HG03558 (cell line): ENCODE measurements at regions not wholly inside any gene's neighbourhood (a gene's known extent, or its start where the extent isn't known, plus 50 kb on each side); places are given as distances from the start of the nearest gene placed in this dataset.
"Not testable (repeated sequence)": the region's sequence is repeated elsewhere in the genome, so short reads cannot be mapped to it uniquely, and the experiment has no call there.

Experiments used
- ATAC-seq: cut with Tn5 transposase; IDR thresholded peaks from one replicate; pipeline ENCODE4 v1.9.1; 2021; ENCODE audit warnings: moderate number of reproducible peaks; ENCODE audit not compliant: unreplicated experiment; ENCODE audit errors: extremely low read depth

DNA sequence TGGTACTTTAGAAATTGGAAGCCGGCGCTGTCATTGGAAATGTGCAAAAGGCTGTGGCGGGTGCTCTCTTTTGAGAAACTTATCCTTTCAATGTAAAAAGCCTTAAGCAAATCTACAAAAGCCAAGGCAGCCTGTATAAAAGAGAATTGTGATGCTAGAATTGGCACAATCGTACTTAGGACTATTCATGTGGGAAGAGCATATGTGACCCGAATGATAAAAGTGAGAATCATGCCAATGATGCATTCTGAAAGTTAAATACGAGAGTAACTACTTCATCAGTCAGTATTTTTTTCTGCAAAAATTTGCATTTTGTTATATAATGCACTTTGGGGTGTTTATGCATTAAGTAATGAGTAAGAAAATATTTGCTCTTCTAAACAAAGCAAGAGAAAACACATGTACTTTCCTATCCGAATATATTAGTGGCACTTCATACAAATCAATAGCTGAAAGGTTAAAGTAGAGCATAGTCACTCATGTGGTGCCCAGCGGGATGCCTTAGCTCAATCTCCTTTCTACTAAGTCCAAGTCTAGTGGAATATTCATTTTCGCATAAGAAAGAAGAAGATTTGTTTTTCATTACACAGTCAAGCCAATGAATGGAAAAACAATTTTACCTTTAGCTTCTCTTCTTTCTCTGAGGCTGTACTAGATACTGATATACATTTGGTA, 1256.6 kb upstream of the B3GALT2 start:
- ATAC-seq, result no peak

- no peak for ATAC-seq
Observed at GRCh38 chr1:194437135-194437534, 1250.7 kb upstream of the B3GALT2 start.

GRCh38 chr1:194431121-194431520, 1244.7 kb upstream of the B3GALT2 start:
- no peak for ATAC-seq

DNA sequence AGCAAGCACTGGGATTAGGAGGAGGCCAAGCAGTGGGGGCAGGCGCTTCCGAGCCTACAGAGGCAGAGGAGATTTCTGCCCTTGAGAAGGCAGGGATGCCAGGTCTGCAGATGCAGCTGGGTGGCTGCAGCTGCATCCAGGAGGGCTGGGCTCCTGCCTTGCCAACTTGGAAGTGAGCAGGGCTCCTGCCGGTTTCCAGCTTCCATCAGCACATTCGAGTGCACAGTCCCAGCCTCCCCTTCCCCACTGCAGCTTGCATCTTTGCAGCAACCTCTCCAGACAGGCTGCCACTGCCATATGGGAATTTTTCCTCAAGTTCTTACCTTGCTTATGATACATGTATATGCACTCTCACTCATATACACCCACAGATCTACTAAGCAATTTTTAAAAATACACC, 1234.3 kb upstream of the B3GALT2 start:
- no peak for ATAC-seq

- ATAC-seq, result no peak
Observed at GRCh38 chr1:194419721-194420120, 1233.3 kb upstream of the B3GALT2 start.

DNA sequence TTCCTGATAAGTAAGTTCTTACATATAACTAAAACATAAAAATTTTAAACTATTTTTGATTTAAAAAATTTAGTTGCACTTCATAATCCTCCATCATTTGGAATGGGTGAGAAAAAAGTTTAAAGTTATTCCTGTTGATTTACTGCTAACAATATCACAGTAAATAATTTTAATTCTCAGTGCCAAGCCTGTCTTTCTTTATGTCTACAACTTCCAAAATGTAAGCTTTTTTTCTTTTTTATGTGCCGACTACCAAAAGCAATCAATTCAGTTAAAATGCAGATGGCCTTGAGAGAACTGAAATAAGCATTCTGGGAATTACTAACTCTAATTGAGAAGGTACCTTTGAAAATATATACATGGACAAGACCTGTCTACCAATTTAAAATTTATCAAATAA, 1224.3 kb upstream of the B3GALT2 start:
- no peak for ATAC-seq

GRCh38 chr1:194407238-194407637, 1220.8 kb upstream of the B3GALT2 start:
- not testable (repeated sequence) for ATAC-seq

DNA sequence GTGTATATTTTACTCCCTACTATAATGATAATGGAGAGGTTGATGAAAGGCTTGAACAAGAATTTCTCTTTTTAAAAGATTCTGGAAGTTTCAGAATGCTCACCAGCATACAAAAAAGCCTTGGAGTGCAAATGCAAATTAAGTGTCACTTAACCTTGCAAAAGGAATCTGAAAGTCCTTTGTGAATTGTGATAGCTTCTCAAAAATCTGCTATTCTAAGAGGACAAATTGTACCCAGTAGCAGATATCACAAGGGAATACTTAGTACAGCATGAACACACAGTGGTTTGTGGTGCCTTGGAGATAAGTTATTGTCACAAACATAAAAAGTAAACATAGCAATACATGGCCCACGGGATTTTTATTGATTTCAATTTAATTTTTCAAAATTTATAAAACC, 1208.3 kb upstream of the B3GALT2 start:
- ATAC-seq, result no peak

DNA sequence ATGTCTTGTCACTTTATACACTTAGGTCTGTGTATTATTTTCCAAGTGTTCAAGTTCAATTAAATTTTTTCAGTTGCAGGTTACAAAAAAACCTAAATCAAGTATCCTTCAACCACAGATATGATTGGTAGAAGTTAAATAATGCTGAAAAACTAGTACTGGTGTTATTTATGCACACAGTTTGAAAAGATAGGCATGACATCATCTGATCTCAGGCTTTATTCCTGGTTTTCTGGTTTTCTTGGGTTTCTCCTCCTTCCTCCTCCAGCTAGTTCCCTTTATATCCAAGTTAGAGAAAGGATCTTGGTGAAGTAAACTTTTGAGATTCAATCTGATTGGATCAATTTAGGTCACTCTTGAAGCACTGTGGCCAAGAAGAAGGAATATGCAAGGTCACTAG, 1201.1 kb upstream of the B3GALT2 start:
- ATAC-seq, result no peak

- ATAC-seq, result no peak
Observed at GRCh38 chr1:194378517-194378916, 1192.1 kb upstream of the B3GALT2 start.

DNA sequence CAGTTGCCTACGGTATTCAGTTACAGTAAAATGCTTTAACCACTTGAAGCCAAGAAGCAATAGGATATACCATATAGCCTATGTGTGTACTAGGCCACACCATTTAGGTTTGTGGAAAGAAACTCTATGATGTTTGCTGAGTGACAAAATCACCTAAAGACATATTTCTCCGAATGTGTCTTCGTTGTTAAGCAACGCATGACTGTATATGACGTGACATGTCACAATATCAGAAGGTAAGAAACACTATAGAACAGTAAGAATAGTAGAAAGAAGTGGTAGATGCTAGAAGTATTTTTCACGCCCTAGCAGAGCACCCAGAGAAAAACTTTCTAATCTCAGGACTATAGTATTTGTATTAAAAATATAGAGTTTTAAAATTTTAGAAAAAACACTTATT, 1188.2 kb upstream of the B3GALT2 start:
- no peak for ATAC-seq

DNA sequence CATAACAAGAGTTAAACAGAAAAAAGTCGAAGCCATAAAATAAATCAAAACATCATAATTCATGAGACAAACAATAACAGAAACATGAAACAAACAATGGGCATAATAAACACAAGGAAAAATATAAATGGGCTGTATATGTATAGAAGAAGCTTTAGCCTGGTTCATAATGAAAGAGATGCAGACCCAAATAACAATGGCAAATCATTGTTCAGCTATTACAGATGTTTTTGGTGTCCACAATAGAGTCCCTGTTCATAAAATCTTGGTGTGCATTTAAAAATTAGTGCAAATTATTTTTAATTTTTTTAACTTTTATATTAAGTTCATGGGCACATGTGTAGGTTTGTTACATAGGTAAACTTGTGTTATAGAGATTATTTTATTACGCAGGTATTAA, 1185.9 kb upstream of the B3GALT2 start:
- no peak for ATAC-seq

DNA sequence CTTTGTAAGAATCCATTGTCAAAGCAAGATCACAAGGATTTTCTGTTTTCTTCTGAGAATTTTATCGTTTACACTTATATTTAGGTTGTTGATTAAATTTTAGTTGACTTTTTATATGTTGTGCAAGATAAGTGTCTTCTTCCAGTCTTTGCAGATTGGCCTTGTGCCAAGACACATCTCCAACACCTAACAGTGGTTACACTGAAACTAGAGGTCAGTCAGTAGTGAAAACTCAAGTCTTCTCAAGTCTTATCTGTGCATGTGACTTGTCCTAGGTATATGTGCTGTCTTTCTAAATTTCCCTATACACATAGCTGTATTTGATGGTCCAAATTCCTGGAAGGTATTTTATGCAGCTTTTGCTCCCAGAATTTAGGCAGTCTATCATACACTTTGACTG, 1183.2 kb upstream of the B3GALT2 start:
- no peak for ATAC-seq

GRCh38 chr1:194369060-194369459, 1182.6 kb upstream of the B3GALT2 start:
- ATAC-seq, result no peak

- ATAC-seq, result no peak
Observed at GRCh38 chr1:194367121-194367520, 1180.7 kb upstream of the B3GALT2 start.

DNA sequence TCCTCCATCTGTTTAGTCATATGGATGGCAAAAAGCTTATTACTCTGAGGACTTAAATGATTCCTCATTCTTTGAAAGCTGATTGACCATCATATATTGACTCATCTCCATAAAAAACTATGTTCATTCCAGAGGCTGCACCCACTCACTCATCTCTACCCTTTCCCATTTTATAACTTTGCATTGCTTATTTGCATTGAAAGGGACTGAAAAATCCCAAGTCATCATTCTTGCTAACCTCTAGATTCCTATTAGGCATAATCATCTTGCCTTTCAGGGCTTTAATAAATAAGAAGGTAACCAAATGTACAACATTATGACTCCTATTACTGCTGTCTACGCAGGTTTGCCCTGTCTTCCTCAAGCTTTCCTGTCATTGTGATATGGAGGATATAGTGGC, 1180.3 kb upstream of the B3GALT2 start:
- ATAC-seq, result no peak

- no peak for ATAC-seq
Observed at GRCh38 chr1:194362327-194362726, 1175.9 kb upstream of the B3GALT2 start.

GRCh38 chr1:194361374-194362131, 1175.1 kb upstream of the B3GALT2 start:
- no peak for ATAC-seq

- no peak for ATAC-seq
Observed at GRCh38 chr1:194358208-194358581, 1171.8 kb upstream of the B3GALT2 start.

- ATAC-seq, result not testable (repeated sequence)
Observed at GRCh38 chr1:194357573-194358207, 1171.3 kb upstream of the B3GALT2 start.

- ATAC-seq, result no peak
Observed at GRCh38 chr1:194355488-194356106, 1169.2 kb upstream of the B3GALT2 start.
